ENCODE measurements at regions not wholly inside any gene's neighbourhood (a gene's known extent, or its start where the extent isn't known, plus 50 kb on each side); places are given as distances from the start of the nearest gene placed in this dataset.

GRCh38 chr15:60215225-60215963 is 182.4 kb downstream of the ANXA2 start:
- no peak for DNase-seq

DNA sequence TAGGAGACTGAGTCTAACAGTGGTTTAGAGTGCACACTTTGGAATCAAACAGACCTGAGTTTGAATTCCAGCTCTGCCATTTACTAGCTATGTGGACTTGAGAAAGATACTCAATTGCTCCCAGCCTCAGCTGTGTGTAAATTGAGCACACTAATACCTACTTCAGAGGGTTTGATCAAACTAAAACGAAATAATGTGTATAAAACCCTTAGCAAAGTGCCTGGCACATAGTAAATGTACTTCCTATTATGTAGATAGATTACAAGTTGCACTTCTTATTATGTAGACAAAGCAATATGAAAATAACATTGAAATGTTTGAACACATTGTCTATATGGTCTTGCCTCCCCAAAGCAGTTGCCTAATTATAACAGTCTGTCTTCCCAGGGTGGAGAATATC is 180.6 kb downstream of the ANXA2 start:
- no peak for DNase-seq

- no peak for DNase-seq
These were observed 179.5 kb downstream of the ANXA2 start for GRCh38 chr15:60218256-60218655.

- no peak for DNase-seq
These were observed 177.9 kb downstream of the ANXA2 start for GRCh38 chr15:60219866-60220265.

DNA sequence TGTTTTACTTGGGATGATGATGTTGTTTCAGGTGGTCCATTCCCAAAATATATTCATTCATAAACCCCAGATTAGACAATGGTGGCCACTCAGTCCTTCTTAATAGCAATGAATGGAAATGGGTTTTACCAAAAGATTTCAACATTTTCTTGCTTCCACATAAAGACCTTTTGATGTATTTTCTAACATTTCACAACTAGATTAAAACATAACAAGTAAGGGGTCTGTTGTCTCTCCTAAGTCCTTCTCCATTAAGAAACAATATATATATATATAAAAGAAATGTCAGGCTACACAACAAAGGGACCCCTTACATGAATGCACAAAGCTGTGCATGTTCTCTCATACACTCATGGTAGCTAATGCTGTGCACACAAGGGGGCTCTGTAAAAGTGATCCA is 176.4 kb downstream of the ANXA2 start:
- DNase-seq = no peak

DNA sequence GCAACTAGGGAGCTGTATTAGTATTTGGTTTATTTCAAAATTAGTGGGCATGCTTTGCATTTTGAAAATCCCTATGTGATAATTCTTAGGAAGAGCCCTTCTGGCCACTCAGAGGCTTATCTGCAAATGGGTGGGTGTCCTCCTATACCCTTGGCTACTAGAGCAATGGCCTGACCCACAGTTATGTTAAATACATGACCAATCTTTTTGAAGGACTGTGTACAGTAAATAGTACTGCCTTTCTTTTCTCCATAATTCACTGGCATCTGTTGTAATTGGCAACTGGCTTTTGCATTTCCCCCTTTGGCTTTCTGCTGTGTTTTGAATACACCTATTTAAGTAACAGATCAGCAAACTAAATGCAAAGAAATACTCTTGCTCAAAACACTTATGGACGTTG is 175.4 kb downstream of the ANXA2 start:
- DNase-seq = no peak

GRCh38 chr15:60223176-60223575 is 174.6 kb downstream of the ANXA2 start:
- no peak for DNase-seq

GRCh38 chr15:60226924-60227323 is 170.9 kb downstream of the ANXA2 start:
- no peak for DNase-seq

GRCh38 chr15:60228101-60228500 is 169.7 kb downstream of the ANXA2 start:
- DNase-seq = no peak

DNA sequence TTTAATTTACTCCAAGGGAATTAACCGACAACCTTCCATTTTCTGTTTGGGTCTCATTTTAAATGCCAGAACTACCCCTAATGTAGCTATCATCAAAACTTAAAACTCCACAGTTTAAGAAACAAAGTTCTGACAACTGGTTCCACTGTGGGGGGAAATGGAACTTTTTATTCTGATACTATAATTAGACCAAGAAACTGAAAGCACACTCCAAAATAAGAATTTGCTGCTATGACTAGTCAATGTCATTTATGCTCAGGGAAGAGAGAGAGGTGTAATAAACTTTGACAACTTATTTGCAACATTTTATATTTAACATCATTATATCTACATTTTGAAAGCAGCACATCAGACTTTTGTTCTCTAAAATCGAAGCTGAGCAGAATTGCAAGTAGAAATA is 169.2 kb downstream of the ANXA2 start:
- no peak for DNase-seq

DNA sequence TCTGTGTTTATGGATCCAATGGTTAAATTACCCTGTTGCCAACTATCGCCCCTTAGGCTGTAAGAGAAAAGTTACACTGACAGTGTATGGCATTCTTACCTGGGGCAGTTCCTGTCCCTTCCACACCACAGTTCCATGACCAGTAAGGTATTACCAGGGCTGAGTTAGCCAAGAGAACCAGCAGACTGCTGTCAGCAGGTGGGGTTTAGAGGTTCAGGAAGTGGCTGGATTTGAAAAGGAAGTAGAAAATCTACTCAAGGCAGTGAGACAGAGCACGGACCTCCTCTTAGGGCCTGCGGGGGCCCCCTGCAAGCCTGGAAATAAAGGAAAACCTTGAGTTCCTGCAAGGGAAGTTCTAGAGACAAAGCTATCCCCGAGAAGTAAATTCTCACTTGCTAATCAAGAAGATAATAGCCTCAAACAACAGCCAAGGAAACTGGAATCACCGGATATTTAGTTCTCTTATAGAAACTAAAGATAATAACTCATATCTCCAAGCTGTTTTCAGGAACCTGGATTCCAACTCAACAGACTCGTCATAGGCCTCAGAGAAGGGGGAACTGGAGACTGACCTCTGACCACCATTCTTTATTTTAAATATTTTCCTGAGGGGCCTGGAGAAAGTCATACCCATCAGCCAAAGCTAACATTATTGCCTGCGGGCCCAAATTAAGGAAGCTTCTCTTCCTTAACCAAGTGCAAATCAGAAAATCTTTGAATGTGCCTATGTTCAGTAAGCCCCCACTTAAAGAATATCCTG is 161.7 kb downstream of the ANXA2 start:
- DNase-seq = no peak

DNA sequence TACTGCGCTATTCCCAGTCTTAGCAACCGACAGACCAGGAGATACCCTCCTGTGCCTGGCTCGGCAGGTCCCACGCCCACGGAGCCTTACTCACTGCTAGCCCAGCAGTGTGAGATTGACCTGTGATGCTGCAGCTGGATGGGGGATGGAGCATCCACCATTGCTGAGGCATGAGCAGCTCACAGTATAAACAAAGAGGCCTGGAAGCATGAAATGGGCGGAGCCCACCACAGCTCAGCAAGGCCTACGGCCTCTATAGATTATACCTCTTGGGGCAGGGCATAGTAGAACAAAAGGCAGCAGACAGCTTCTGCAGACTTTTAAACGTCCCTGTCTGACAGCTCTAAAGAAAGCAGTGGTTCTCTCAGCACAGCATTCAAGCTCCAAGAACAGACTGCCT is 160.3 kb downstream of the ANXA2 start:
- DNase-seq = no peak

DNA sequence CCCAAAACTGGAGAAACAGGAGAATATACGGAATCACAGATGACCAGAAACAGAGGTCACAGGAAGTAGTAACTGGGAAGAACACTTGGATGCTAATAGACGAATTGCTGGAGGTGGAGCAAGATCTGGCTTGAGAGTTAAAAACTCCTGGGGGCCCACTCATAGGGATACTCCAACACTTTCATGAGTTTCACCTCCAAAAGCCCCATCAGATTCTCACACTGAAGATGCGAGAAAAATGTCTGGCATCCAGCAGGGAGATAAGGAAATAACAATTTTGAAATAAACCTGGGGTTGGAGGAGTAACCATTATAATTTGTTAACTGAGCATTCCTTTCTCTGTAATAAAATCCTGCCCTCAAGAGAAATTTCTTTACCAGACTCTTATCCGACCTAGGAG is 154.0 kb downstream of the ANXA2 start:
- DNase-seq = no peak

DNA sequence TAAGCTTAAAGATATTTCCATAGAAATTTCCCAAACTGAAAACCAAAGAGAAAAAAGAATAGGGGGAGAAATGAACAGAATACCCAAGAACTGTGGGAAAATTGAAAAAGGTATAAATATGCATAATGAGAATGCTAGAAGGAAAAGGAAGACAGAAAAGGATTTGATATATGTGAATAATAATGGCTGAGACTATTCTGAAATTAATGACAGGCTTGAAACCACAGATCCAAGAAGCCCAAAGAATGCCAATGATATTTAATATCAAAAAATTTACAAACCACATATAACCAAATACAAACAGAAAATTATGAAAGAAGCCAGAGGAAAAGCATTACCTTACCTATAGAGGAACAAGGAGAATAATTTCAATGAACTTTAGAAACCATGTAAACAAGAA is 153.0 kb downstream of the ANXA2 start:
- no peak for DNase-seq

- DNase-seq = no peak
These were observed 147.5 kb downstream of the ANXA2 start for GRCh38 chr15:60250316-60250715.

DNA sequence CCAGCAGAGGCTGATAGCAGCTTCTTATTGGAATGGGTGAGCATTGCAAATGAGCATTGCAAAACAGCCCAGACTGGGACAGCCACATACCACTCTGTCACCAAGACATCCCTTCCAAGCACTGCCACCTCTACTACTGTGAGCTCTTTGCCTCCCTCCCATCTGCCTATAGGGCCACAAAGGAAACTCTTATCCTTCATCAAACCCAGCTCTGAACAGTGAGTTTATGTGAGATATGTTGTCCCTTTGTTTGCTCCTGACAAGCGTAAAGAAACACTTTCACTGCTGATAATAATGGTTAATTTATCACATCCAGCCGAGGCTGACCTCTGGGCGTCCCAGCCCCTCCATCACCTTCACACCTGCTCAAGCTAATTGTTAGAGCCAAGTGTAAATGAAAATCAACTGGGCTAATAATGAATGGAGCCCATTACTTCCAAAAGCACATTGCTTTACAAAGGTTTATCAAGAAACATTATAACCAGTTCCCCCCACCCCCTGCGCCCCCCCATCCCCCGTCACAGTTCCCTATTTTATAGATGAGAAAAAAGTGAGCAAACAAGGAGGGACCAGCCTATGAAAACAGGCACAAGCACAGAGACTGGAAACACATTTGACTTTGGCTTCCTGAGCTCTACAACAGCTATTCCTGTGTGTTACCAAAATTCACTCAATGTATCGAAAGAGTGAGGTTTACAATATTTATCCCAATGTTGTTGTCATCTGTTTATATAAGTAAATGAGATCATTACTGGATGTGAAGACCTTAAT is 146.3 kb downstream of the ANXA2 start:
- no peak for DNase-seq

- no peak for DNase-seq
These were observed 143.4 kb downstream of the ANXA2 start for GRCh38 chr15:60254416-60254815.

GRCh38 chr15:60255390-60255789 is 142.4 kb downstream of the ANXA2 start:
- DNase-seq = no peak

- no peak for DNase-seq
These were observed 140.1 kb downstream of the ANXA2 start for GRCh38 chr15:60257591-60258159.

DNA sequence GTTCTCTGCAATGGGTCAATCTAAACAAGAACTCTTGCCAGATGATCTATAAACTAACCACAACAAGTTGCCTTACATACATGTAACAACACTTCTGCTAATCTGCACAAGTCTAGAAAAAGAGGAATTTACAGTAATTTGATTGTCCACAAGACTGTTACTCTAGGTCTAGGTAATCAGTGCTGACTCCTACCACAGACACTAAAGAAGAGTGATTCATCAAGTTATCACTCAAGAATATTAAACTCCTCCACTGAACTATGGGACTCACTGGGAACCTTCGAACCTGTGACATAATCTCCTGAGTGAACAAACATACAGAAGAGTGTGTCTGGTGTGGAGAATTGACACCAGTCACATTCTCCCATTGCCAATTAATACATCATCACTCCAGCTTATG is 138.3 kb downstream of the ANXA2 start:
- no peak for DNase-seq

DNA sequence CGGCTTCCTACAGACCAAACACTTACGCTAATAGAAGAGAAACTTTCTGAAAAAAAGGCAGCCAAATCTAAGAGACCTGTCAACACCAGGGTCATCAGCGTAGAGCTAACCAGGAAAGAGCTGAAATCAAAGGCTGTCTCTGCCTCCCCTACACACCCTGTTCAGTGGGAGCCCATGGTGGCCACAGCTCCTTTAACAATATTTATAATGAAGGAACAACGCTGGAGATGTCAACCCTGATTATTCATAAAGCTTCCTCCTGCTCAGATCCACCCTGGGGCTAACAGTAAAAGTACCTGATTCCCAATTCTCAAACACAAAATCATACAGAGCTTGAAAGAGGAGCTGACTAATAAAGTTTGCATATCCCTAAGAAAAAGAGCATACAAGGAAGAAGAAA is 133.7 kb downstream of the ANXA2 start:
- DNase-seq = no peak

- DNase-seq = no peak
These were observed 133.2 kb downstream of the ANXA2 start for GRCh38 chr15:60264566-60264965.

GRCh38 chr15:60265057-60265456 is 132.7 kb downstream of the ANXA2 start:
- DNase-seq = no peak

DNA sequence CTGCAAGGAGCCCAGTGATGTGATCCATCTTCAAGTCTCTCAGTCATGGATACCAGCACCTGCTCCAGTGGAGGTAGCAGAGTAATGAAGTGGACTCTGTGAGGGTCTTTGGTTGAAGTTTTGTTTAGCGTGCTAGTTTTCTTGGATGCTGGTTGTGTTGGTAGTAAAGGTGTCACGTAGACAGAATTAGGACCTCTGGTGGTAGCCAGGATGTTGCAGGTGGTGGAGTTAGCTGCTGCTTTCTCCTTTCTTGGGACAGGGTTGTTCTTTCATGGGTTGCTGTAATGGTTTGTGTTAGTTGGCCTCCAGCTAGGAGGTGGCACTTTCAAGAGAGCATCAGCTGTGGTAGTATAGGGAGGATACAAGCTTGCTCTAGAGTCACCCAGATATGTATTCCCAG is 125.2 kb downstream of the ANXA2 start:
- DNase-seq = no peak
